Type B pancreatic cell (in vitro differentiated cells): ENCODE measurements at regions not wholly inside any gene's neighbourhood (a gene's known extent, or its start where the extent isn't known, plus 50 kb on each side); places are given as distances from the start of the nearest gene placed in this dataset.
"Not testable (repeated sequence)": the region's sequence is repeated elsewhere in the genome, so short reads cannot be mapped to it uniquely, and the experiment has no call there.

Experiments used
- DNase-seq: peaks from one replicate; pipeline ENCODE4 v3.0.0; 2021; ENCODE audit warnings: mixed read lengths; ENCODE audit not compliant: unreplicated experiment; ENCODE audit errors: extremely low spot score
- H3K27ac Mint-ChIP-seq: 2 replicates; pipeline ENCODE4 v1.8.0; 2021; ENCODE audit warnings: mild to moderate bottlenecking, mixed read lengths
- H3K27me3 Mint-ChIP-seq: 2 replicates; pipeline ENCODE4 v1.8.0; 2021; ENCODE audit warnings: mixed read lengths
- H3K36me3 Mint-ChIP-seq: 2 replicates; pipeline ENCODE4 v1.8.0; 2021; ENCODE audit warnings: mixed read lengths
- H3K4me1 Mint-ChIP-seq: one replicate; pipeline ENCODE4 v1.8.0; 2021; ENCODE audit warnings: mixed read lengths; ENCODE audit not compliant: unreplicated experiment
- H3K4me3 Mint-ChIP-seq: 2 replicates; pipeline ENCODE4 v1.8.0; 2021; ENCODE audit warnings: mild to moderate bottlenecking, mixed read lengths
- H3K9me3 Mint-ChIP-seq: 2 replicates; pipeline ENCODE4 v1.8.0; 2021; ENCODE audit warnings: mixed read lengths
- TF ChIP-seq, protein P1 (sequence below): fragments of 200-600 bp; sonication (generic); conservative IDR thresholded peaks from 2 replicates; pipeline ENCODE4 v1.5.0; 2021; ENCODE audit warnings: antibody characterized with exemption, mild to moderate bottlenecking

DNA sequence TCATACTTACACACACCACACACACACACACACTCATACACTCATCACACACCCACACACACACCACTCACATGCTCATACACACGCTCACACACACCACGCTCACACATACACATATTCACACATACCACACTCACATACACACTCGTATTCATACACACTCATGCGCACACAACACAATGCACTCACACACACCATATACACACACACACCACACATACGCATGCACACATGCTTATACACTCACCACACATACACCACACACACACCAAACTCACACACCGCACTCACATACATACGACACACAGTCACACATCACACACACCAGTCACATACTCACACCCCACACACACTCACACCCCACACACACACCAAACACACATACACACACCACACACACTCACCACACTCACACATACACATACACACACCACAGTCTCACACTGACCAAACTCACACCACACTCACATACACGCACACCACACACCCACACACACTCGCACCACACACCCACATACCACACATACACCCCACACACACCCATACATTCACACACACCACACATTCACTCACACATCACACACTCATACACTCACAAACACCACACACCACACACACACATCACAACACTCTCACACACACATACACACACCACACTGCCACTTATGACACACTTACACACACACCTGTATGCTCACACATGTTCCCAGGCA lies 88.9 kb downstream of the IRX5 start:
- Mint-ChIP-seq H3K9me3 (peaks cover 8% of the 10 kb centered on the region), H3K4me1 (peaks cover 4% of the 10 kb centered on the region), H3K36me3 (no peaks in the 10 kb centered on the region), H3K27ac (no peak overlapping the region), H3K4me3 (no peak overlapping the region), H3K27me3 (peaks cover 18% of the 10 kb centered on the region)
- TF ChIP-seq, protein P1, sequence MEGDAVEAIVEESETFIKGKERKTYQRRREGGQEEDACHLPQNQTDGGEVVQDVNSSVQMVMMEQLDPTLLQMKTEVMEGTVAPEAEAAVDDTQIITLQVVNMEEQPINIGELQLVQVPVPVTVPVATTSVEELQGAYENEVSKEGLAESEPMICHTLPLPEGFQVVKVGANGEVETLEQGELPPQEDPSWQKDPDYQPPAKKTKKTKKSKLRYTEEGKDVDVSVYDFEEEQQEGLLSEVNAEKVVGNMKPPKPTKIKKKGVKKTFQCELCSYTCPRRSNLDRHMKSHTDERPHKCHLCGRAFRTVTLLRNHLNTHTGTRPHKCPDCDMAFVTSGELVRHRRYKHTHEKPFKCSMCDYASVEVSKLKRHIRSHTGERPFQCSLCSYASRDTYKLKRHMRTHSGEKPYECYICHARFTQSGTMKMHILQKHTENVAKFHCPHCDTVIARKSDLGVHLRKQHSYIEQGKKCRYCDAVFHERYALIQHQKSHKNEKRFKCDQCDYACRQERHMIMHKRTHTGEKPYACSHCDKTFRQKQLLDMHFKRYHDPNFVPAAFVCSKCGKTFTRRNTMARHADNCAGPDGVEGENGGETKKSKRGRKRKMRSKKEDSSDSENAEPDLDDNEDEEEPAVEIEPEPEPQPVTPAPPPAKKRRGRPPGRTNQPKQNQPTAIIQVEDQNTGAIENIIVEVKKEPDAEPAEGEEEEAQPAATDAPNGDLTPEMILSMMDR: no peak
- no peak for DNase-seq

DNA sequence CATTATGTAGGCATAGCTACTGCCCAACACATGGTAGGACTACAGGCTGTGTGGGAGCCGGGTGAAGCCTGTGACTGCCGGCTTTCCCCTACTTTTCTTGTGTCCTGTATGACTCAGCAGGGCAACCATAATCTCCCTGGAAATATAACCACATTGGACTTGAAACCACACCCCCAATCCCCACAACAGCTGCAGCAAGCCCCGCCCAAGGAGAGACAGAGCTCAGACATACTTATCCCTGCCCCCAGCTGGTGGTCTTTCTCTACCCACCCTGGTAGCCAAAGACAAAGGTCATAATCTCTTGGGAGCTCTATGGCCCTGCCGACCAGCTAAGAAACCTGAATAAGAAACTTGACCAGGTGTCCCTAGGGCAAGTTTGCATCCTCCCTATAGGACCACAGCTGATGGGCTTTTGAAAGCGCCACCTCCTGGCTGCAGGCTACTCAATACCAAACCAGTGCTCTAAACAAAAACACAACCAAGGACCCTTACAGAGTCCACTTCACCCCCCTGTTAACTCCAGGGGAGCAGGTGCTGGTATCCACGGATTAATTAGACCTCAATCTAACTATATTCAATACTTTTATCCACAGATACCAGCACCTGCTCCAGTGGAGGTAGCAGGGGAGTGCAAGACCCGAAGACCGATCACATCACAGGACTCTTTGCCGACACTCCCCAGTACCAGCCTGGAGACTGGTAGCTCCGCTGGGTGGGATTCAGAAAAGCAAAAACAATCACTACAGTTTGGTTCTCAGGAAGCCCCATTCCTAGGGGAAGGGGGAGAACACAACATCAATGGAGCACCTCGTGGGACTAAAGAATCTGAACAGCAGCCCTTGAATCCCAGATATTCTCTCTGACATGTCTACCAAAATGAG lies 91.2 kb downstream of the IRX5 start:
- DNase-seq: no peak
- Mint-ChIP-seq H3K4me3 (no peak overlapping the region), H3K9me3 (peaks cover 13% of the 10 kb centered on the region), H3K4me1 (peaks cover 4% of the 10 kb centered on the region), H3K36me3 (no peaks in the 10 kb centered on the region), H3K27ac (no peak overlapping the region), H3K27me3 (peaks cover 26% of the 10 kb centered on the region)
- TF ChIP-seq, protein P1: peak; percentile 40

DNA sequence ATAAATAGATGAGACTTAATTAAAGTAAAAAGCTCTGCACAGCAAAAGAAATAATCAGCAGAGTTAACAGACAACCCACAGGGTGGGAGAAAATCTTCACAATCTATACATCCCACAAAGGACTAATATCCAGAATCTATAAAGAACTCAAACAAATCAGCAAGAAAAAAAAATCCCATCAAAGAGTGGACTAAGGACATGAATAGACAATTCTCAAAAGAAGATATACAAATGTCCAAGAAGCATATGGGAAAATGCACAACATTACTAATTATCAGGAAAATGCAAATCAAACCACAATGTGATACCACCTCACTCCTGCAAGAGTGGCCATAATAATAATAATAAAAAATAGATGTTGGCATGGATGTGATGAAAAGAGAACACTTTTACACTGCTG lies 96.6 kb downstream of the IRX5 start:
- peaks cover 19% of the 10 kb centered on the region for H3K9me3 Mint-ChIP-seq
- H3K27ac Mint-ChIP-seq, DNase-seq, H3K4me3 Mint-ChIP-seq, H3K4me1 Mint-ChIP-seq, H3K36me3 Mint-ChIP-seq: not testable (repeated sequence)
- H3K27me3 Mint-ChIP-seq: peaks cover 33% of the 10 kb centered on the region

DNA sequence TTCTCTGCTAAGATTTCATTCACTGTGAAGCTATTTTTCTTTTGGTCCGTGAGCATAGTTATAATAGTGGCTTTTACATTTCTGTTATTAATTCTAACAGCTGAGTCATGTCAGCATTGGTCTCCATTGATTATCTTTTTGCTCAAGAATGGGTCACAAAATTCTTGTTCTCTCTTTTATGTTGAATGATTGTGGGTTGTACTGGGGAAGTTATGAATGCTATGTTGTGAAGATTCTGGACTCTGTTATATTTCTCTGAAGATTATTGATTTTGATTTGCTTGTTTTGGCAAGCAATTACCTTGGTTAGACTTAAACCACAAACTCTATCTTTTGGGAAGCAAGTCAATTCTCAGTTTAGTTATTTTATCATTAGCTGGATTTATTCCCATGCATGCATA lies 98.8 kb downstream of the IRX5 start:
- no peak overlapping the region for H3K4me3 Mint-ChIP-seq

DNA sequence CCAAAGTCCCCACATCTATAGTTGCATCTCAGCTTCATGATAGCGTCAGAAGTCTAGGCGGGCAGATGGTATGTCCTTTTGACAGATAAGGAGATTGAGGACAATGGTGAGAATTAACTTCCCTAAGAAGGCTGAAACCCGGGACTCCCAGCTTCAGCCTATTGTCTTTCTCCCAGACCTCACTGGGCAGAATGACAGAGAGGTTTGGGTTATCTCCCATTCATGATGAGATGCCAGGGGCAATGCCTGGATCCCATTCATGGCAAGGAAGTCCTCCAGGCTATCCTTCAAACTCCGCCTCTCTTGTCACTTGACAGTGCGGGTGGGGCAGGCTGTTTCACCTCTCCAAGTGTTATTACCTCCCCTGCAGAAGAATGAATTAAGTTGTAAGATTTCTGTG lies 100.3 kb downstream of the IRX5 start:
- no peak for DNase-seq
- peaks cover 15% of the 10 kb centered on the region for H3K4me1 Mint-ChIP-seq
- peaks cover 15% of the 10 kb centered on the region for H3K9me3 Mint-ChIP-seq
- no peak overlapping the region for H3K27ac Mint-ChIP-seq
- H3K4me3 Mint-ChIP-seq: no peak overlapping the region
- H3K27me3 Mint-ChIP-seq: peaks cover 33% of the 10 kb centered on the region
- TF ChIP-seq, protein P1: no peak
- H3K36me3 Mint-ChIP-seq: peaks cover 4% of the 10 kb centered on the region

More for the DNA sequence above, 98.8 kb downstream of the IRX5 start:
- Mint-ChIP-seq H3K36me3 (peaks cover 4% of the 10 kb centered on the region), H3K27me3 (peaks cover 30% of the 10 kb centered on the region), H3K27ac (no peak overlapping the region), H3K4me1 (peaks cover 11% of the 10 kb centered on the region), H3K9me3 (peaks cover 15% of the 10 kb centered on the region)
- DNase-seq: no peak
- TF ChIP-seq, protein P1: no peak

DNA sequence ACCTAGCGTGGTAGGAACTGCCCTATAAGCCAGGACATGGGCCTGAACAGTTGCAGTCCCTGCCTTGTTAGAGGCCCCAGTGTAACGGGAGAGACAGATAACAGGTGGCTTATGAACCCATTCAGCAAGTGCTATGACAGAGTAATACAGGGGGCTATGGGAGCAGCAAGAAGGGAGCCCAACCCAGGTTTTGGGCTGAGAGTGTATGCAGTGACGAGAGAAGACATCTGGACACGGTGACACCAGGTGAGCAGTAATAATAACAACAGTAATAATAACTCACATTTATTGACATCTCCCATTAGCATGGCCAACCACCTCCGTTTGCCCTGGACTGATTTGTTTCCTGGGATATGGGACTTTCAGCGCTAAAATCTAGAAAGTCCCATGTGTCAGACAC lies 100.8 kb downstream of the IRX5 start:
- Mint-ChIP-seq H3K9me3 (peaks cover 10% of the 10 kb centered on the region), H3K36me3 (peaks cover 4% of the 10 kb centered on the region), H3K4me3 (no peak overlapping the region), H3K27ac (no peak overlapping the region), H3K27me3 (peaks cover 30% of the 10 kb centered on the region), H3K4me1 (peaks cover 15% of the 10 kb centered on the region)
- TF ChIP-seq, protein P1: no peak
- DNase-seq: no peak
